Lung (tissue), 11 donors: ENCODE measurements at regions not wholly inside any gene's neighbourhood (a gene's known extent, or its start where the extent isn't known, plus 50 kb on each side); places are given as distances from the start of the nearest gene placed in this dataset.

Experiments
- ATAC-seq: fragments of 200-7000 bp; cut with Tn5 transposase; one replicate; pipeline ENCODE4 v1.9.1; 2020; ENCODE audit warnings: moderate number of reproducible peaks; ENCODE audit not compliant: insufficient read depth, low FRiP score
- DNase-seq, 3 donors: peaks; one replicate each; pipeline ENCODE4 v3.0.0-alpha.2; 2013 to 2017
- H3K27ac ChIP-seq, 2 donors: one replicate each; pipeline ENCODE4 v1.5.1; 2013; ENCODE audit warnings: mild to moderate bottlenecking in 2 of 2, moderate library complexity in 2 of 2, control low read depth in 1 of 2, inconsistent platforms in 1 of 2, low read depth in 1 of 2, low read length in 1 of 2
- H3K27me3 ChIP-seq, 3 donors: one replicate each; pipeline ENCODE4 v1.5.1; 2013; ENCODE audit warnings: low read length in 2 of 3; ENCODE audit not compliant: control insufficient read depth in 3 of 3, insufficient read depth in 3 of 3
- H3K36me3 ChIP-seq, 4 donors: one replicate each; pipeline ENCODE4 v1.5.1; 2013; ENCODE audit warnings: low read length in 4 of 4, mild to moderate bottlenecking in 1 of 4, moderate library complexity in 1 of 4; ENCODE audit not compliant: control insufficient read depth in 4 of 4, insufficient read depth in 4 of 4
- H3K4me1 ChIP-seq, 5 donors: one replicate each; pipeline ENCODE4 v1.5.1; 2013; ENCODE audit warnings: low read length in 5 of 5, mild to moderate bottlenecking in 2 of 5, moderate library complexity in 1 of 5; ENCODE audit not compliant: control insufficient read depth in 5 of 5, insufficient read depth in 5 of 5
- H3K4me3 ChIP-seq: one replicate; pipeline ENCODE4 v1.5.1; 2013; ENCODE audit warnings: mild to moderate bottlenecking, control low read depth, moderate library complexity
- H3K9ac ChIP-seq, 2 donors: one replicate each; pipeline ENCODE4 v1.5.1; 2013; ENCODE audit warnings: low read length in 2 of 2, control low read depth in 1 of 2; ENCODE audit not compliant: insufficient read depth in 1 of 2
- H3K9me3 ChIP-seq, 4 donors: one replicate each; pipeline ENCODE4 v1.5.1; 2013; ENCODE audit warnings: low read length in 3 of 4, mild to moderate bottlenecking in 1 of 4, moderate library complexity in 1 of 4; ENCODE audit not compliant: control insufficient read depth in 4 of 4, insufficient read depth in 3 of 4
- CTCF ChIP-seq: IDR thresholded peaks from 2 replicates; pipeline ENCODE4 v1.5.1; 2012; ENCODE audit warnings: mild to moderate bottlenecking; ENCODE audit errors: control extremely low read depth, extremely low read depth
- WGBS, 2 donors: extraction: QIAGEN DNeasy Blood & Tissue Kit; methylation state at CpG; one replicate each; pipeline ENCODE4 v1.1.7; 2013; 5-methylcytosine and 5-hydroxymethylcytosine counted together
- donor health status: control.
- donor health status: control.
- donor health status: Bipolar disorder and iron deficiency.
- donor health status: healthy.
- donor health status: DM: yes; HTN: yes; CAD: no.

- no peak for TF ChIP-seq CTCF
- WGBS, 2 donors, result 82 to 86% methylated on average over 2 of the region's 2 CpGs
- ATAC-seq, result no peak
These were observed 148.4 kb upstream of the STEAP1 start for GRCh38 chr7:90005836-90006235.

DNA sequence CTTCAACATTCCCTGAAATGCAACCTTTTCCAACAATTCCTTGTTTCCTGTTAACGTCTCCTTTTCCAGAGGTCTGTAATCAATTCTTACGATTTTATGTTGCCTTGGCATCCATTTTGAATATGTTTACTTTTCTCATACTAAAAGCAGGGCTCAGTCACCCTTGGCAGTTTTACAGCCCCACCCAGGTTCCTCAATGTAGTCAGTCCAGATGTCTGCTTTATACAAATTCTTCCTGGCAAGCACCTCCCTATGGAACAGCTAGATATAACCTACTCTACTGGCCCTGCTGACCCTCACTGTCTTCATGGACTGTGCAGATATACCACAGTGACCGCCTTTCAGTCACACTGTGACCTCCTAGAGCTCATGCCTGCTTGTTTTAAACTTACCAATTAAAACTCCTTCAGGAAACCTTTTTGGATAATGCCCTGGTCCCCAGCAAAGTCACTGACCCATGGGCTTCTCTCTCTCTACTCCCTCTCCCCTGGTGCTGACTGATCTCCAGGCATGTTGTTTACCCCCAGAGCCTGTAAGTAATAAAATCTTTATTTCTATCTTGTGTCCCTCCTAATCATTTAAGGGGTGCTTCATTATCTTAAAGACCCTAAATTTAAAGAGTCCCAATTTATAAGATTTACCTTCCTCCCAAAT, 147.1 kb upstream of the STEAP1 start:
- H3K4me1 ChIP-seq, result no peaks in the 10 kb centered on the region
- WGBS, 2 donors, result 63 to 66% methylated on average over 3 of the region's 3 CpGs
- no peaks in the 10 kb centered on the region for H3K9me3 ChIP-seq
- no peak overlapping the region for H3K4me3 ChIP-seq
- H3K27me3 ChIP-seq, result no peaks in the 10 kb centered on the region
- no peak overlapping the region for H3K27ac ChIP-seq
- DNase-seq, result no peak
- H3K36me3 ChIP-seq, result no peaks in the 10 kb centered on the region
- no peak overlapping the region for H3K9ac ChIP-seq
- TF ChIP-seq CTCF, result no peak
- no peak for ATAC-seq

More at GRCh38 chr7:90005836-90006235, 148.4 kb upstream of the STEAP1 start:
- no peaks in the 10 kb centered on the region for H3K4me1 ChIP-seq
- H3K9ac ChIP-seq, result no peak overlapping the region
- no peak overlapping the region for H3K4me3 ChIP-seq
- no peaks in the 10 kb centered on the region for H3K27me3 ChIP-seq
- H3K27ac ChIP-seq, result no peak overlapping the region
- no peaks in the 10 kb centered on the region for H3K36me3 ChIP-seq
- no peaks in the 10 kb centered on the region for H3K9me3 ChIP-seq
- DNase-seq, result no peak

DNA sequence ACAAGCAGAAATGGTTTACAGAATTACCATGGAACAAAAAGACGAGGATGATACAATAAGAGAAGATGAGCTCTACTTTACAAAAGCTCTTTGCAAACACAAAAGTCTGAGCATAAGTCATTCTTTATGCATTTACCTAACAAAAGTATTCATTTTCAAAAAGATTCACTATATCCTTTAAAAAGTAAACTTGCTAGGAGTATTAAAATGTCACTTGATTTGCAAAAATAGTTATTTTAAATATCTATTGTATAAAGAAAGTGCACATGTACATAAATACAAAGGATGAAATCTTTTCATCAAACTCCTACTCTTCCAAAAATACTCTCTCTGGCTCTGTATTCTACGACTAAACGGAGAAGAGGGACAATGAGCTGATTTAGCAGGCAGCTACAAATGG, 146.4 kb upstream of the STEAP1 start:
- Histone ChIP-seq H3K4me1 (no peaks in the 10 kb centered on the region), H3K4me3 (no peak overlapping the region), H3K27me3 (no peaks in the 10 kb centered on the region), H3K9me3 (no peaks in the 10 kb centered on the region), H3K36me3 (no peaks in the 10 kb centered on the region), H3K9ac (no peak overlapping the region), H3K27ac (no peak overlapping the region)
- ATAC-seq (no peak), DNase-seq (no peak)
- 68 to 79% methylated on average over 3 of the region's 3 CpGs for WGBS, 2 donors
- no peak for TF ChIP-seq CTCF

- 45 to 78% methylated on average over 1 of the region's 1 CpG for WGBS, 2 donors
- Histone ChIP-seq H3K27ac (no peak overlapping the region), H3K27me3 (no peaks in the 10 kb centered on the region), H3K36me3 (no peaks in the 10 kb centered on the region), H3K9me3 (peaks cover 0 to 6% (median 1%) of the 10 kb centered on the region in 4 donors), H3K4me1 (no peaks in the 10 kb centered on the region), H3K4me3 (no peak overlapping the region), H3K9ac (no peak overlapping the region)
- no peak for TF ChIP-seq CTCF
- DNase-seq (no peak), ATAC-seq (no peak)
These were observed 132.1 kb upstream of the STEAP1 start for GRCh38 chr7:90022213-90022612.
